Activated naive CD4-positive, alpha-beta T cell treated with anti-CD3 and anti-CD28 coated beads for 36 hours (primary cell): ENCODE measurements at regions not wholly inside any gene's neighbourhood (a gene's known extent, or its start where the extent isn't known, plus 50 kb on each side); places are given as distances from the start of the nearest gene placed in this dataset.

Source experiments
- CTCF ChIA-PET: fragments of 350-600 bp; sonication (Branson Sonifier 250); formaldehyde crosslinking; loops from one replicate; lab custom pipeline; 2021; ENCODE audit warnings: antibody characterized with exemption; lab: Charles Lee
- DNase-seq: peaks from one replicate; pipeline ENCODE4 v3.0.0-alpha.2; 2020
- H3K27ac Mint-ChIP-seq: one replicate; pipeline ENCODE4 v1.8.0; 2021; ENCODE audit warnings: mild to moderate bottlenecking, mixed read lengths
- H3K27me3 Mint-ChIP-seq: one replicate; pipeline ENCODE4 v1.8.0; 2021; ENCODE audit warnings: low read depth, mixed read lengths
- H3K36me3 Mint-ChIP-seq: one replicate; pipeline ENCODE4 v1.8.0; 2021; ENCODE audit warnings: low read depth, mixed read lengths
- H3K4me1 Mint-ChIP-seq: one replicate; pipeline ENCODE4 v1.8.0; 2021; ENCODE audit warnings: low read depth, mixed read lengths
- H3K4me3 Mint-ChIP-seq: one replicate; pipeline ENCODE4 v1.8.0; 2021; ENCODE audit warnings: mild to moderate bottlenecking, moderate library complexity, mixed read lengths
- H3K9me3 Mint-ChIP-seq: one replicate; pipeline ENCODE4 v1.8.0; 2021; ENCODE audit warnings: mixed read lengths
- intact Hi-C: fragments of 100-400 bp; cut with micrococcal nuclease; formaldehyde crosslinking; loops from one replicate; pipeline ENCODE4 v1.15.1; 2023

GRCh38 chr7:10798044-10798443 is 175.6 kb upstream of the PHF14 start:
- H3K27ac Mint-ChIP-seq = no peak overlapping the region
- no peak for DNase-seq
- H3K27me3 Mint-ChIP-seq = peaks cover 4% of the 10 kb centered on the region
- peaks cover 2% of the 10 kb centered on the region for H3K9me3 Mint-ChIP-seq
- intact Hi-C loops = no loop called here
- no peak overlapping the region for H3K4me3 Mint-ChIP-seq
- CTCF ChIA-PET = interaction anchor here (0.7 kb wide), 2 partner anchors 88 to 415 kb away, joined by 4 to 8 read pairs; no protein-coding TSS in a partner anchor
- no peaks in the 10 kb centered on the region for H3K4me1 Mint-ChIP-seq
- H3K36me3 Mint-ChIP-seq = no peaks in the 10 kb centered on the region

GRCh38 chr7:10799475-10799874 is 174.2 kb upstream of the PHF14 start:
- CTCF ChIA-PET = no interaction called here
- Mint-ChIP-seq H3K4me1 (no peaks in the 10 kb centered on the region), H3K27me3 (peaks cover 3% of the 10 kb centered on the region), H3K4me3 (no peak overlapping the region), H3K9me3 (no peaks in the 10 kb centered on the region), H3K36me3 (no peaks in the 10 kb centered on the region), H3K27ac (no peak overlapping the region)
- DNase-seq = no peak
- intact Hi-C loops = no loop called here

GRCh38 chr7:10802011-10802410 is 171.7 kb upstream of the PHF14 start:
- H3K4me1 Mint-ChIP-seq = no peaks in the 10 kb centered on the region
- CTCF ChIA-PET = no interaction called here
- H3K36me3 Mint-ChIP-seq = no peaks in the 10 kb centered on the region
- intact Hi-C loops = no loop called here
- H3K4me3 Mint-ChIP-seq = no peak overlapping the region
- H3K27ac Mint-ChIP-seq = no peak overlapping the region
- H3K27me3 Mint-ChIP-seq = peaks cover 3% of the 10 kb centered on the region
- no peak for DNase-seq
- H3K9me3 Mint-ChIP-seq = no peaks in the 10 kb centered on the region

- H3K4me3 Mint-ChIP-seq = no peak overlapping the region
- H3K9me3 Mint-ChIP-seq = no peaks in the 10 kb centered on the region
- DNase-seq = no peak
- CTCF ChIA-PET = no interaction called here
- H3K27me3 Mint-ChIP-seq = peaks cover 3% of the 10 kb centered on the region
- no peaks in the 10 kb centered on the region for H3K36me3 Mint-ChIP-seq
- intact Hi-C loops = no loop called here
- no peaks in the 10 kb centered on the region for H3K4me1 Mint-ChIP-seq
- H3K27ac Mint-ChIP-seq = no peak overlapping the region
Observed at GRCh38 chr7:10802526-10802925, 171.1 kb upstream of the PHF14 start.

GRCh38 chr7:10803720-10804119 is 170.0 kb upstream of the PHF14 start:
- CTCF ChIA-PET = interaction anchor here (1.0 kb wide), 1 partner anchor 124 kb away, joined by 4 read pairs; no protein-coding TSS in a partner anchor

GRCh38 chr7:10804770-10805169 is 168.9 kb upstream of the PHF14 start:
- no peaks in the 10 kb centered on the region for H3K36me3 Mint-ChIP-seq
- H3K27ac Mint-ChIP-seq = no peak overlapping the region
- H3K9me3 Mint-ChIP-seq = peaks cover 3% of the 10 kb centered on the region
- no peaks in the 10 kb centered on the region for H3K4me1 Mint-ChIP-seq
- no peak for DNase-seq
- CTCF ChIA-PET = no interaction called here
- no peaks in the 10 kb centered on the region for H3K27me3 Mint-ChIP-seq
- intact Hi-C loops = no loop called here
- no peak overlapping the region for H3K4me3 Mint-ChIP-seq

More at GRCh38 chr7:10803720-10804119, 170.0 kb upstream of the PHF14 start:
- Mint-ChIP-seq H3K4me1 (no peaks in the 10 kb centered on the region), H3K36me3 (no peaks in the 10 kb centered on the region), H3K27me3 (no peaks in the 10 kb centered on the region), H3K4me3 (no peak overlapping the region), H3K27ac (no peak overlapping the region), H3K9me3 (no peaks in the 10 kb centered on the region)
- DNase-seq = no peak
- intact Hi-C loops = no loop called here

- CTCF ChIA-PET = no interaction called here
- no peaks in the 10 kb centered on the region for H3K9me3 Mint-ChIP-seq
- no peak for DNase-seq
- no peaks in the 10 kb centered on the region for H3K4me1 Mint-ChIP-seq
- H3K27ac Mint-ChIP-seq = no peak overlapping the region
- intact Hi-C loops = no loop called here
- no peak overlapping the region for H3K4me3 Mint-ChIP-seq
- H3K36me3 Mint-ChIP-seq = no peaks in the 10 kb centered on the region
- peaks cover 2% of the 10 kb centered on the region for H3K27me3 Mint-ChIP-seq
Observed at GRCh38 chr7:10815546-10815945, 158.1 kb upstream of the PHF14 start.

- Mint-ChIP-seq H3K27me3 (peaks cover 2% of the 10 kb centered on the region), H3K9me3 (no peaks in the 10 kb centered on the region), H3K27ac (no peak overlapping the region), H3K36me3 (no peaks in the 10 kb centered on the region), H3K4me1 (no peaks in the 10 kb centered on the region), H3K4me3 (no peak overlapping the region)
- CTCF ChIA-PET = no interaction called here
- no peak for DNase-seq
- intact Hi-C loops = no loop called here
Observed at GRCh38 chr7:10821156-10821555, 152.5 kb upstream of the PHF14 start.

- H3K4me1 Mint-ChIP-seq = no peaks in the 10 kb centered on the region
Observed at GRCh38 chr7:10824154-10824553, 149.5 kb upstream of the PHF14 start.

GRCh38 chr7:10838228-10838627 is 135.4 kb upstream of the PHF14 start:
- no peak overlapping the region for H3K27ac Mint-ChIP-seq
- intact Hi-C loops = no loop called here
- no peaks in the 10 kb centered on the region for H3K9me3 Mint-ChIP-seq
- DNase-seq = no peak
- H3K4me1 Mint-ChIP-seq = no peaks in the 10 kb centered on the region
- no peaks in the 10 kb centered on the region for H3K36me3 Mint-ChIP-seq
- no peak overlapping the region for H3K4me3 Mint-ChIP-seq
- CTCF ChIA-PET = no interaction called here
- peaks cover 13% of the 10 kb centered on the region for H3K27me3 Mint-ChIP-seq

More at GRCh38 chr7:10824154-10824553, 149.5 kb upstream of the PHF14 start:
- H3K9me3 Mint-ChIP-seq = no peaks in the 10 kb centered on the region
- no peaks in the 10 kb centered on the region for H3K36me3 Mint-ChIP-seq
- no peak overlapping the region for H3K27ac Mint-ChIP-seq
- no peak overlapping the region for H3K4me3 Mint-ChIP-seq
- no peak for DNase-seq
- intact Hi-C loops = no loop called here
- peaks cover 2% of the 10 kb centered on the region for H3K27me3 Mint-ChIP-seq
- CTCF ChIA-PET = no interaction called here

- Mint-ChIP-seq H3K27ac (no peak overlapping the region), H3K27me3 (peaks cover 4% of the 10 kb centered on the region), H3K9me3 (no peaks in the 10 kb centered on the region), H3K36me3 (no peaks in the 10 kb centered on the region), H3K4me3 (no peak overlapping the region), H3K4me1 (no peaks in the 10 kb centered on the region)
- no peak for DNase-seq
- CTCF ChIA-PET = no interaction called here
- intact Hi-C loops = no loop called here
Observed at GRCh38 chr7:10845225-10845624, 128.4 kb upstream of the PHF14 start.

GRCh38 chr7:10855583-10855982 is 118.1 kb upstream of the PHF14 start:
- Mint-ChIP-seq H3K9me3 (no peaks in the 10 kb centered on the region), H3K27ac (no peak overlapping the region), H3K36me3 (no peaks in the 10 kb centered on the region), H3K4me1 (no peaks in the 10 kb centered on the region), H3K27me3 (peaks cover 8% of the 10 kb centered on the region), H3K4me3 (no peak overlapping the region)
- no peak for DNase-seq
- CTCF ChIA-PET = no interaction called here
- intact Hi-C loops = no loop called here

- Mint-ChIP-seq H3K27ac (no peak overlapping the region), H3K27me3 (peaks cover 8% of the 10 kb centered on the region), H3K4me1 (no peaks in the 10 kb centered on the region), H3K36me3 (no peaks in the 10 kb centered on the region), H3K4me3 (no peak overlapping the region), H3K9me3 (no peaks in the 10 kb centered on the region)
- intact Hi-C loops = no loop called here
- CTCF ChIA-PET = no interaction called here
- no peak for DNase-seq
Observed at GRCh38 chr7:10860516-10860915, 113.2 kb upstream of the PHF14 start.
